SHP77 treated with DMSO at 0.1 percent for 48 hours (cell line): ENCODE measurements at regions not wholly inside any gene's neighbourhood (a gene's known extent, or its start where the extent isn't known, plus 50 kb on each side); places are given as distances from the start of the nearest gene placed in this dataset.

Source experiments
- DNase-seq: peaks from one replicate; lab custom pipeline; 2025; lab: John Stamatoyannopoulos, UW

DNA sequence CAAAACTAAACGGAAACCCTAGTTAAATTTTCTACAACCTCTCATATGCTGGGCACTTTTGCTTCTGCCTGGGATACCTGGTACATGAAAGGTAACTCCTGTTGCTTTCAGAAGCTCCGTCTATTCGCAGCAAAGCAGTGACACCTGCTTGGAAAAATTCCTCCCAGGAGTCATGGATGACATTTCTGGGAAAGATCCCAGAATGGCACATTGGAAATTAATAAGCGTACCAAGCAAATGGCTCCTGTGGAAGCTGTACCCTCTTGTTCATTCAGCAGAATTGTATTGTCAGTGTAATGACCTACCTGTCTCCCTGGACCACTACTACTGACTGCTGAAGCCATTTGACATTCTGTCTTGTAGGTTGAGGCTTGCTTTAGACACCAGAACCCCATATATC, 349.7 kb upstream of the NOCT start:
- no peak for DNase-seq

DNA sequence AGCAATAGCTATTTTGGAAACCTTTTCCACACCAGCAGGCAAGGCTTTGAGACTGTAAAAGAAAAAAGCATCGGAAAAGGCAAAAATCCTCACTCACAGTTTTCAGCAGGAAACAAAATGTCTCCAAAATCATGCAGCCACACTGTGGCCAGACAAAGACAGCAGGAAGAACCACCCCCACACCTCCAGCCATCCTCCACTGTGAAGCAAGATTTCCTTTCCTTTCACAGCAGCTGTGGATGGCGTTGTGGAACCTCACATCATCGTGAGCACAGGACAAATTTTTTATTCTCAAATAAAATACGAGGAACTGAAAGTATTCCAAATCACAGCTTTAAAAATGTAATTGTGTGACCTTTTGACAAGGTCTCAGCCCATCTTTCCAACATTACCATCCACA, 351.7 kb upstream of the NOCT start:
- DNase-seq: no peak

DNA sequence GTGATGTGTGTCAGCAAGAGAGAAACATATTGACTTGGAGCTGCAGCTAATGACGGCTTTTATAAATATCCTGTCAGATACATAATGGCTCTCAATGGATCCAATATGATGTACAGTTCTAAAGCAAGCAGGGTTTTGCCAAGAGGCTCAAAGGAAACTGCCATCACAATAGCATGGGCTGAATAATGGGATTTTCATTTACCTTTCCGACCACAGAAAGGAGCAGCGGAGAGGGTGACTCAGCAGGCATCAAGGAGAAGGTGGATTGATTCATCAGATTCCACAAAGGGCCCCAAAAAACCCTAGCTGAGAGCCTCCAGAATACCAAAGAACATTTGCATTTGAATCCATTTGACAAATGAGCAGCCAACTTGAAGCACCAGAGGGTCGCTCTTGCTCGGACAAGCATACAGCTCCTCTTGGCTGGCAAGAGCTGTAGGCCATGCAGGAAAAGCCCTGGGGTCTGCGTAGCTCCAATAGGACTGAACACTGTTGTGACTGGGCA, 355.7 kb upstream of the NOCT start:
- no peak for DNase-seq

DNA sequence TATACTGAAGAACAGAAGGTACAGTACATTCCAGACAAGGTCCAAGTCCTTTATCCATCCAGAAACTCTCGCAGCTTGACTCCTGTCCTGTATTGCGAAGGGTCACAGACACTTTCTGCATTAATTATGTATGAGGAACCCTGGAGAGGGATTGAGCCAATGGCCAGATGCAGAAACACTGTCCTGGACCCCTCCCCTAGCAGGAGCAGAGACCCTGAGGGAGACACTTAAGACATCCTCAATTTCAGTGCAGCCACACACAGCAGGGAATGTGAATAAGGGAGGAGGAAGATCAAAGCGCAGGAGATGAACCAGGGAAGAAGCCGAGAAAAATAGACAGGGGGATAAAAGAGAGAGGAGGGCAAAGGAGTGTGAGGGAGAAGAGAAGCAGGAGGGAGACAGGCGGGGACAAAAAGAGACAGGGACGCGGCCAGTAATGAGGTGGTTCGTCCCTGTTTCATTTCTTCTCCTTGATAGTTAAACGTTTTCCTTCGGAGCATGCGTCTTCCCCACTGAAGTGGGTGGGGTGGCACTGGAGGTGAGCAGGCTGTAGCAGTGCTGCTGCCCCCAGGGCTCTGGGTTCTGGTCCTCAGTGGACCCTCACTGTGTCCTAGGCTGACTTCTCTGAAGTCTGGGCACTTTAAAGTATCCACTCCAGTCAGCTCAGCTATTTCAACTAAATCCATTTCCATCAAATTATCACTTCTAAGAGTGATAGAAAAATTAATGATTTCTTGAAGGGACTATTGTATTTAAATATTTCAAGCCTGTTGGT, 356.4 kb upstream of the NOCT start:
- DNase-seq: no peak

DNA sequence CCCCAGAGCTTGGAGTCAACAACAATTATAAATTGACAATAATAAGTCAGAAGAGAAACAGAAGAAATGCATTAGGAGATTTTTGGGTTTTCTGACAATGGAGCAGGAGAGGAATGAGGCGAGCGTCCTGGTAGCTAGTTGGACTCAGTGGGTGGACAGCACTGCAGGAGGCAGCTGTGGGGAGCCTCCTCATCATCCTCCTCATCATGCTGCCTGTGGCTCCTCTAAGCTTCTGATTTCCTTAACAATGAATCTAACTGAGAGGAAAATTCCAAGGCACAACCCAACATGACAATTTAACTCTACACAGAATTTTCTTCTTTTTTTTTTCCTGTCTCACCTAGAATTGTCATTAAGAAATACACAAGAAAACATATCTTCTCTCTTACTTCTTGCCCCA, 357.1 kb upstream of the NOCT start:
- DNase-seq: no peak

DNA sequence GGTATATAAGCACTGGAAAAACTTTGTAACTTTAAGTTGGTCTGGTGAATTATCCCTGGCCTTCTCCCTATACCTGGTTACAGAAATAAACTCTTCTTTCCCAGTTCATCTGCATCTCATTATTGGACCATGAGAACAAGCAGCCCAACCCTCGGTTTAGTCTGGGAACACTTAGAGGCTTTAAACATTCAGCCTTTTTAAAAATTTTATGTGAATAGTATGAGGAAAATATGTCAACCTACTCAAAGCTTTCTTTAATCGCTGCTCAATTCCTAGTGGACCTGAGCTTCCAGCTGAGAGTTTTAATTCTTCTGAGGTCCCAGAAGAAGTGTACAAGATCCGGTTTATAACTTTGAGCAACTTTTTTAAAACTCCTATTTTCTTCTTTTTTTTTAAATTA, 358.6 kb upstream of the NOCT start:
- DNase-seq: no peak

DNA sequence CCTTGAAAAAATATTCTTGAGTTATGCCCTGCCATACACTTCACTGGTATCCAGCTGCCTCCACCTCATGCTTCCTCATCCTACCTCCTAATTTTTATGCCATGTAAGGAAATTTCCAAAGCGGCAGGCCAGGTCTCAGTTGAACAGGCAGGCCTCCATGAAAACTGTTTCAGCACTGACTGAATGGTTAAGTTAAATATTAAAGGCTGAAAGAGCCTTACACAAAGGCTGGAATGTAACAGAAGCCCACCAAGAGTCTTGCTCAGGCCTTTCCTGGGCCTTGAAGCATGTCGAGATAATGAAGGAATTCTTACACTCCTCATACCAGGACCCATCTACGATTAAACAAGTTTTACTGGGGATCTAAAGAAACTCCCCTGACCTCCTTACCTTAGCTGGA, 359.6 kb upstream of the NOCT start:
- DNase-seq: no peak

DNA sequence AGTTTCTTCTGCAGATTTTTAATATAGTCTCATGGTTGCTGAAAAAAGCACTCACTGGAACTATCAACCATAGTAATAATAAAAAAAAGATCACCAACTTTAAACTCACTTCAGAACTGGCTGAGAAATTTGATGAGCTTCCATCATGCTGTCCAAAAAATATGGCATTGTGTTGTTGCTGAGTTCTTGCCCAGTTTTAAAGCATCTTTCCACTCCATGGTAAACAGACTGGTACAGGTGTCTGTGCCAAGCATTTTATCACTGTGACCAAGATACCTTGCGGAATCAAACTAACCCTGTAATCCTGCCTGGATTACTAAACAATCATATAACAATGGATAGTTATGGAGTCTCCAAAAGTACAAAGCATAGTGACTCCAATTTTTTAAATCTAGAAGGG, 360.3 kb upstream of the NOCT start:
- DNase-seq: no peak

DNA sequence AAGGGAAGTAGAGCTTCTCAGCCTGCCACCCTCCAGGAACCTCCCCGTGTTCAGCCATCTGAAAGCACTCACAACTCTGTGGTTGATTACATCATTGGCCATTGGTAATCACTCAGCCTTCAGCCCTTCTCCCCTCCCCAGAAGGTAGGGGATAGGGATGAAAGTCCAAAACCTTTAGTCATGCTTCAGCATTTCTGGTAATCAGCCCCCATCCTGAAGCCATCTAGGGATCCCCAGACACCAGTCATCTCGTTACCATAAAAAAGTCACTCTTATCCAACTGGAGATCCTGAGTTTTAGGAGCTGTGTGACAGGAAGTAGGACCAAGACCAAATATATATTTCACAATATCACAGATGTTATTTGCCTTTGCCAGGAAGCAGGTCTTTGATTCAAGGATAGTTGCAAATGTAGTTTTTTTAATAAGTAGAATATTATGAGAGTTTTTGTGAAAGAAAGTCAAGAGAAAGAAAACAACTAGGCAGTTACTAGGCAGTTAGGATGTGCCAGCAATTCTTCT, 364.6 kb upstream of the NOCT start:
- no peak for DNase-seq

DNA sequence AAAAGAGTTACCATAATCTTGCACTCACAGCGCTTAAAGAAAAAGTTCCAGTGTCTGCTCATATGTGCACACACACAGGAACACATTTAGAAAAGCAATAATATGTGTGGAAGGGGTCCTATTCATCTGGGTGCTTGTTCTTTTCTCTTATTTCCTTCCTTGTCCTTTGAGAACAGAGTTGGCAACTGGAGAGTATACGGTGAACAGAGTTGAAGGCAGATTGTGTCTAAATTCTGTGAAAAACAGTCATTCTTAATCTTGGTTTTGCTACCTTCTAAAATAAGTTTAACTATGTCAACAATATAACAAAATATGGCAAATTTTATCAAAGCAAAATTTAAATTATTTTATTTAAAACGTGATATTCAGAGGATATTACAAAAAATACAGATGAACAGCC, 365.1 kb upstream of the NOCT start:
- DNase-seq: no peak

DNA sequence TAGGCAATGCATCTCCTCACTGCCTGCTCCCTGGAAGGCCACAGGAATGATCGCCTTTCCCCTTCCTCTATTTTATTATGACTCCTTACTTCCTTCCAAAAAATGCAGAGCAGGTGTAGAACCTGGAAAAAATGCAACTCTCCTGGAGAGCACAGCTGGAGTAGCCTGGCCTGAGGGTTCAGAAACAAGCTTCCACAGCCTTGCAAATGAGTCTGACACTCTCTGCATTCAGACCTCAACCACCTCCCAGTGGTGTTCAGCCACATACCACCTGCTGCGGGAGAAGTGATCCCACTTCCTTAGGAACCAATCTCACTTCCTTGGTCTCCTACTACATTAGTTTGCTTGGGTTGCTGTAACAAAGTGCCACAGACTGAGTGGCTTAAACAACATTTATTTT, 368.1 kb upstream of the NOCT start:
- no peak for DNase-seq

DNA sequence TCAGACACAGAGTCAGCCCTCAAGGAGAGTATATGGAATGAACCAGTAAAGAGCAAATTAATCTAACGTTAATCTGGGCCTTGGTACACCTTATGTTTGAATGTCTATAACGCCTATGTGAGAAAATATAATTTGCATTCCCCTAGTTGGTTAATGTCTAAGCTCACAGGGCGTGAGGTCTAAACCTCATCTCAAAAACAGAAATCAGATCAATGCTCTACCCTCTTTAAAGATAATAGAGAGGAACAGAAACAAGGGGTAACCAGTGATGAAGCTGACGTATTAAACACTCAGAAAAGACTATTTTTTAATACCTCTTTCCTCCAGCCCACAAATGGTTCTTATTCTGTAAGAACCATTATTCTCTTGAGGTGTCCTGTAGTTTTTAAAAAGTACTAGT, 369.2 kb upstream of the NOCT start:
- DNase-seq: no peak

DNA sequence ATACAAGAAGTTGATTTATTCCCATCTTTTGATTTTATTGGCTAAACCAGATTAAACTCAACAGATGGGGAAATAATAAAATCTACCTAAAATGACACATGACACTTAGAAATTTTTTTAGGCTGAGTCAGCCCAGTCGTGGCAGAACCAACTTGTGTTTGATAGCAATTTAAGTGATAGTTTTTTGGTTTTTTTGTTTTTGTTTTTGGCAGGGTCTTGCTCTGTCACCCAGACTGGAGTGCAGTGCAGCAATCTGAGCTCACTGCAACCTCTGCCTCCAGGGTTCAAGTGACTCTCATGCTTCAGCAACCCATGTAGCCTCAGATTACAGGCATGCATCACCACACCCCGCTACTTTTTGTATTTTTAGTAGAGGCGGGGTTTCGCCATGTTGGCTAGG, 370.3 kb upstream of the NOCT start:
- no peak for DNase-seq

DNA sequence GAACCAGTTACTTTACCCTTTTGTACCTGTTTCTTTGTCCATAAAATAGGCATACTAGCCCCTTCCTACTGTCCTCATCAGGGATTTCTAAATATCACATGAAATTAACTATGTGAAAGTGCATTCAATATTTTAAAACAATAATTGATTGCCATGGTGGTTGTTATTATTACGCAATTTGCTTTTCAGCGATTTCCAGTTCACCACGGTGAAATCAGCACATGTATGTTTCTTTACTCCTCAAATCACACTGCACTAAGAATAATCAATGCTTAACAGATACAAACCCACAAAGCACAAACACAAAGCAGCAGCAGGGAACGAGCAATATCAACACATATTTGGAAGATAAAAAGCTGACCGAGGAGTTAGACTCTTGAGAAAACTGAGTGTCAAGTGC, 371.3 kb upstream of the NOCT start:
- no peak for DNase-seq

DNA sequence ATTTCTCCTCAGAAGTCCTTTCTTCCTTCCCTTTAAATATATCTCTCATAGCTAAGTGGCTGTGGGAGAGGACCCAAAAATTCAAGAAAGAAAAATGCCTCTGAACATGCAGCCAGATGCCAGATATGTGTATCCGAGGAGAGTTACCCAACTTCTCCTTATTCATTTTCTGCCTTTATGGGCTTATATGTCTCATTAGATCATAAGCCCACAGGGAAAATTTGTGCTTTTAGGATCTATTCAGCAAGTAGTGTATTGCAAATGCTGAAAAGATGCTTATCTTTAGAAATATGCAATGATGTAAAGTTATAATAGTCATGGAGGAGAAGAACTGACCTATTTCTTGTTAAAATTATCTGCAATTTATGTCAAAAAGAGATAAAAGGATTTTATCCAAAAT, 371.8 kb upstream of the NOCT start:
- no peak for DNase-seq

DNA sequence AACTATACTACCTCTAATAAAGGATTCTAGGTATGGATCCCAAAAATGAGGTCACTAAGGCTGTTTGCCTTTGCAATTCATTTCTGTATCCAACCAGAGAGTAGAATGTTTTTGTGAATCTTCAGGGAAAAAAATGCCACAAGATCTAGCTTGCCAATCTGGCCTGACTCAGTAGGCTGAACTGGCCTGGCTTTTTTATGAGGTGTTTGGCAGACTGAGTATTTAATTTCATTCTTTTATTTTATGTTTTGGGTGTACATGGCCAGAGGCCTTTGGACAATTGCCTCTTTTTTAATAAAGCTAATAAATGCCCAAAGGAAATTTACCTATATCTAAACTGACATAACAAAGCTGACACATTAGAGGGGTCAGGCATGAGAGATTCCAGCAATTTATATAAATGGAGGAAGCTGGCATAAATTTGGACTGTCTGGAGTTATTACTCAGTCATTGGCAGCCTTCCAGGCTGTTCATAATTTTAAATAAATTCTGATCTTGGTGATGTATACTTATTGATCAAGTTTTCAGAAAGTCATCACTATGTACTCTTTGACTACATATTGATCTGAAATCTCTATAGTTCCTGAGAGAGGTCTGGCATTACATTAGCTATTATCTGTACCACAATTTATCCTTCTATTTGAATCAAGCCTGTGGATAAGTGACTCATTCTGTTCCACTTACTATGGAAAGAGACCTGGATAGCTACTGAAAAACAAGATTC, 376.4 kb upstream of the NOCT start:
- DNase-seq: no peak

DNA sequence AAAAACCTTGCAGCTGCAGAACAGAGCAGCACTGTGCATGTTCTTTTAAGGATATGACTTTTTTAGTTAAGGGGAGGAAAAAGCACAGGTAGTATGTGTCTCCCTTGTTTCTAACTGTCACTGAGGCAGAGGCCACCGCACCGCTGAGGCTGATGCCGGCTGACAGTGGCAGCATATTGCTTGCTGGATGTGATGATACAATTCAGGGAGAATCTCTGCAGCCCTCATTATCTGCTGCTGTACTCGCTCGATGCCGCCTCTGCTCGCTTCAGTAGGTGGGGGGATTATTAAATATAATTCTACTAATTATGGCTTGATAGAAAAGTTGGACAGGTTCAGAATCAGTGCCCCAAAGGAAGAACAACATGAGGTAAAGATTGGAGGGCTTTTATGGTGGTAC, 378.8 kb upstream of the NOCT start:
- DNase-seq: no peak

DNA sequence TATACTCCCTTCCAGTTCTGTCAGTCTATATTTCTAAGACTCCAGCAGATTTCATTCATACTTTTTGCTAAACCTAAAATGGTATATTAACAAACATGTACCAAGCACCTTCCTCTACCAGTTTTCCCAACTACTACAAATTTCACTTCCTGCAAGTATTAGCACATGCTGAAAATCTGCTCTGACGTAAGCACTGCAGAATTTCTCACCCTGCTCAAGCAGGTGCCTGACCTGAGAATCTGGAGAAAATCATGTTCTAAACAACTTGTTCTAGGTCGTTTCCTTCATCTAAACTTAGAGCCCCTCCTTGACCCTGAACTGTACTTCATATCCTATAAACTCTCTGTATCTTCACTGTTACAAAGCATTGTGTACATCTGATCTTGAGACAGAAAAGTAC, 380.7 kb upstream of the NOCT start:
- no peak for DNase-seq

DNA sequence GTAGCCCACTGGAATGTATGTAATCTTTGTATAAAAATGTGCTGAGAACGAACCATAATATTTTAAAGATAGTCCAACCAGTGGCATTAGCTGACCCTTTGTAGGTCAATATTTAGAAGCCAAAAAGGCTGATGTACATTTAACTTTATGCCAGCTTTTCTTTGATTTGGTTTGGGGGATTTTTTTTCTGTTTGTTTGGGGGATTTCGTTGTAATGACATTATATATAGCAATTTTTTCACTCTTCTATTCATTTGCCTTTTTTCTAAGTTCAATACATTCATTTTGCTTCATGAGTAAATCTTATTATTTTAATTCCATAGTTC, 382.0 kb upstream of the NOCT start:
- DNase-seq: no peak

DNA sequence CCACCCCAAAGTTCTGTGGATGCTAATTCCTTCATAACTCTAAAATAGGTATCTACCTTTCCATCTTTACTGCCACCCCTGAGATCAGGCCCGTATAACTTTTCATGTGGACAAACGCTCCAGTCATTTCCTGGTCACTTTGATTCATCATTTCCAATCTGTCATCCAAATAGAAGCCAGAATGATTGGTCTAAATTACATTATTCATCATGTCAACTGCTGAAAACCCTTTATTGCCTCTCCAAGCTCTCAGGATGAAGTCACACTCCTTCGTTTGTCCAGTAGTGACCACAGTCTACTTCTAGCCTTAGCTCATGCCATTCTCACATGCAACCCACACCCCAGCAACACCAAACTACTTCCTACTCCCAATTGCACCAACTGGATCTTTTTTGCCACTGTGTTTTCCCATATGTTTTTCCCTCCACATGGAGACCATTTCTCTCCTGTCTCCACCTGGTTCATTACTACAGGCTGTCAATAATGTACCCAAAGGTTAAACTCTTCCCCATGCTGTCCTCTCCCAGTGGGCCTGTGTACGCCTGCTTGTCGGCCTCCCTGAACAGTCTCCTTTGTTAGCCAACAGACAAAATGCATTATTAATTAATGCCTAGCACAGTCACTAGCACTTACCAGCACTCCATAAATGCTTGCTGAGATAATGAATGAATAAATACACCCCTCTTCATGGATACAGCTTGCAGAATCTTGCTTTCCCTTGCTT, 382.6 kb upstream of the NOCT start:
- no peak for DNase-seq

DNA sequence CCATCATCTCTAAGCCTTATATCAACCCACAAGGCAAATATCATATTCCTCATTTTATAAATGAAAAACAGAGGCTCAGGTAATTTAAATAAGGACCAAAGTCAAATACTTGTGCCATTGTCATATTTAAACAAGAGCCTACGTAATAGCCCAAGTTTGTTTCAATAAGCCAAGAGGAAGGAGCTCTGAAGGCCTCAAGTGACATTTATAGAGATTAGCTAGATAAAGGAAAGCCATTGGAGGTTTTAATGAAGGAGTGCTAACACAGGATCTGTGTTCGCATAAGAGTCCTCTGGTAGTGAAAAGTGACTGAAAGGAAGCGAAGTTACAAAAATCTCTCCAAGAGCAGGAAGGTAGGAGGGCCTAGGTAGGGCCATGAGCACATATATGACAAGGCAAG, 384.9 kb upstream of the NOCT start:
- DNase-seq: no peak

DNA sequence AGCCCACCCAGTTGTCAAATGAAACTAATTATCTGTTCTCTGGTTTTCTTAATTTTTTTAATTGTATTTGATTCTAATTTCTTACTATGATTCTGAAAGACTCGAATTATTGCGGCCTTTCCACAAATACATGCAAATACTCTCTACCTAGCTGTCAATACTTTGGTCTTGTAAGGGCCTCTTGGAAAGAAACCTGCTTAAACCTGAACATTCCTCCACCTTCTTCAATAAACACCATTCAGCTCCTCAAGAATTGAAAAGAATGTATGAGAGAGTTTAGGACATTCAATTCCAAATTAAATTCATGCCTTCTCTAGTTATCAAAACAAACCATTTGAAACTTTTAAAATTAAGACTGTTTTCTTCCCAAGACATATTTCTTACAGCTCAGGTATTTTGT, 385.9 kb upstream of the NOCT start:
- no peak for DNase-seq

DNA sequence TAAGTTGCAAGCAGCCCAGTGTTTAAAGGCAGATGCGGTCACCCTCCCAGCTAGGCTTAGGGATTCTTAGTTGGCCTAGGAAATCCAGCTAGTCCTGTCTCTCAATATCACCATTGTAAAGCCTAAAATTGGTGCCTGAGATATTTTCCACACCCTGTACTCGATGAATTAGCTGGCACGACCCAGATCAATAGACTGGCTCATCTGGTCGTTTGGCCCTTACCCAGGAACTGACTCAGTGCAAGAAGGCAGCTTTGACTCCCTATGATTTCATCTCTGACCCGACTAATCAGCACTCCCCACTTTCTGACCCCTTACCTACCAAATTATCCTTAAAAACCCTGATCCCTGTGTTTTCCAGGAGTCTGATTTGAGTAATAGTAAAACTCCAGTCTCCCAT, 384.9 kb upstream of the SLC7A11 start:
- no peak for DNase-seq
